IMR-90 (cell line): ENCODE measurements at regions not wholly inside any gene's neighbourhood (a gene's known extent, or its start where the extent isn't known, plus 50 kb on each side); places are given as distances from the start of the nearest gene placed in this dataset.

ENCODE experiments used
- CEBPB ChIP-seq: IDR thresholded peaks from 2 replicates; pipeline ENCODE4 v1.6.1; 2012; ENCODE audit warnings: low read depth, low read length, improper control_type of control experiment
- CTCF ChIP-seq: conservative IDR thresholded peaks from 2 replicates; pipeline ENCODE4 v1.5.1; 2012; ENCODE audit warnings: mild to moderate bottlenecking, low read depth, low read length, improper control_type of control experiment
- FOS ChIP-seq: fragments of 150-350 bp; IDR thresholded peaks from 2 replicates; pipeline ENCODE4 v1.6.1; 2016; ENCODE audit warnings: low read depth, low read length
- MAFK ChIP-seq: IDR thresholded peaks from 2 replicates; pipeline ENCODE4 v1.6.1; 2012; ENCODE audit warnings: low read depth, low read length, improper control_type of control experiment
- MAZ ChIP-seq: IDR thresholded peaks from 2 replicates; pipeline ENCODE4 v1.6.1; 2012; ENCODE audit warnings: low read depth, mild to moderate bottlenecking, low read length, improper control_type of control experiment, moderate library complexity, borderline replicate concordance
- NFE2L2 ChIP-seq: fragments of 150-350 bp; IDR thresholded peaks from 2 replicates; pipeline ENCODE4 v1.6.1; 2016; ENCODE audit warnings: low read depth, mild to moderate bottlenecking, low read length
- POLR2A ChIP-seq: IDR thresholded peaks from 2 replicates; pipeline ENCODE4 v1.6.1; 2012; ENCODE audit warnings: mild to moderate bottlenecking, low read depth, low read length
- RAD21 ChIP-seq: IDR thresholded peaks from 2 replicates; pipeline ENCODE4 v1.6.1; 2012; ENCODE audit warnings: low read length, improper control_type of control experiment
- RFX5 ChIP-seq: IDR thresholded peaks from 2 replicates; pipeline ENCODE4 v1.8.0; 2012; ENCODE audit warnings: low read depth, mild to moderate bottlenecking, low read length, moderate library complexity
- USF2 ChIP-seq: fragments of 150-350 bp; IDR thresholded peaks from 2 replicates; pipeline ENCODE4 v1.6.1; 2017; ENCODE audit warnings: mild to moderate bottlenecking, antibody characterized with exemption, low read length, low read depth
- TF ChIP-seq, protein P1 (sequence below): fragments of 150-350 bp; IDR thresholded peaks from 2 replicates; pipeline ENCODE4 v1.6.1; 2016; ENCODE audit warnings: low read depth, mild to moderate bottlenecking, low read length, moderate library complexity, borderline replicate concordance

DNA sequence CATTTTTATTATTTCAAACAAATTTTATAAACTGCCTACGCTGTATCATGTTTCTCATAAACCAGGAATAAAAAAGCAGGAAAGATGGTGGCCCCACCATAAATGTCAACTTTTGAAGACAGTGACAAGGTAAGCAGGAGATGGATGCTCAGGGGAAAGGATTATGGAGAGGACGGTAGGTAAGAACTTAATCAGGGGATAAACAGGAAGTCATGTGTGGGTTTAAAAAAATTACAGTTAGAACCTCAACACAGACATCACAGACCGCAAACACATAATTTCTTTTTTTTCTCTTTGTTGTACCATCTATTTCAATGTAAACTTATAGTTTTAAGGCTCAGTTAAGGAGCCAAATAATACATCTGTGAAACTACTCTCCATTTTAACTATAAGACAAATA is 575.2 kb upstream of the SLC8A1 start:
- no peak for TF ChIP-seq POLR2A
- TF ChIP-seq CTCF: no peak
- no peak for TF ChIP-seq RFX5
- TF ChIP-seq MAZ: no peak
- TF ChIP-seq NFE2L2: no peak
- no peak for TF ChIP-seq FOS
- no peak for TF ChIP-seq CEBPB
- no peak for TF ChIP-seq USF2
- TF ChIP-seq RAD21: no peak
- TF ChIP-seq, protein P1, sequence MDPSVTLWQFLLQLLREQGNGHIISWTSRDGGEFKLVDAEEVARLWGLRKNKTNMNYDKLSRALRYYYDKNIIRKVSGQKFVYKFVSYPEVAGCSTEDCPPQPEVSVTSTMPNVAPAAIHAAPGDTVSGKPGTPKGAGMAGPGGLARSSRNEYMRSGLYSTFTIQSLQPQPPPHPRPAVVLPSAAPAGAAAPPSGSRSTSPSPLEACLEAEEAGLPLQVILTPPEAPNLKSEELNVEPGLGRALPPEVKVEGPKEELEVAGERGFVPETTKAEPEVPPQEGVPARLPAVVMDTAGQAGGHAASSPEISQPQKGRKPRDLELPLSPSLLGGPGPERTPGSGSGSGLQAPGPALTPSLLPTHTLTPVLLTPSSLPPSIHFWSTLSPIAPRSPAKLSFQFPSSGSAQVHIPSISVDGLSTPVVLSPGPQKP: no peak
- no peak for TF ChIP-seq MAFK
